Lower lobe of right lung (tissue), 2 donors: ENCODE measurements at regions not wholly inside any gene's neighbourhood (a gene's known extent, or its start where the extent isn't known, plus 50 kb on each side); places are given as distances from the start of the nearest gene placed in this dataset.

Experiments used
- ATAC-seq, 2 donors: fragments of 200-7000 bp; cut with Tn5 transposase; one replicate each; pipeline ENCODE4 v1.9.1; 2020 to 2022; ENCODE audit warnings: mild to moderate bottlenecking in 2 of 2, moderate library complexity in 2 of 2
- DNase-seq: peaks from one replicate; pipeline ENCODE4 v3.0.0-alpha.2; 2020
- H3K27ac ChIP-seq: fragments of 200-600 bp; one replicate; pipeline ENCODE4 v1.8.0; 2022
- H3K27me3 ChIP-seq: fragments of 200-600 bp; one replicate; pipeline ENCODE4 v1.8.0; 2022; ENCODE audit warnings: low read depth
- H3K36me3 ChIP-seq: fragments of 200-600 bp; one replicate; pipeline ENCODE4 v1.8.0; 2022; ENCODE audit warnings: mild to moderate bottlenecking
- H3K4me1 ChIP-seq: fragments of 200-600 bp; one replicate; pipeline ENCODE4 v1.8.0; 2022
- H3K4me3 ChIP-seq: fragments of 200-600 bp; one replicate; pipeline ENCODE4 v1.8.0; 2022; ENCODE audit warnings: mild to moderate bottlenecking
- H3K9me3 ChIP-seq: fragments of 200-600 bp; one replicate; pipeline ENCODE4 v1.8.0; 2022
- CTCF ChIP-seq: fragments of 200-600 bp; IDR thresholded peaks from one replicate; pipeline ENCODE4 v1.8.0; 2022; ENCODE audit warnings: antibody characterized with exemption, mild to moderate bottlenecking
- intact Hi-C: fragments of 100-400 bp; cut with DNase I; formaldehyde crosslinking; loops from one replicate; pipeline ENCODE4 v1.11.0; 2022
- donor health status: DM: no; HTN: yes; CAD: no; lungs with severe emphysema.

GRCh38 chr5:74321326-74321725 is 319.2 kb downstream of the ENC1 start:
- TF ChIP-seq CTCF = no peak
- Histone ChIP-seq H3K27me3 (no peaks in the 10 kb centered on the region), H3K4me1 (peaks cover under 1% of the 10 kb centered on the region), H3K36me3 (no peaks in the 10 kb centered on the region), H3K27ac (no peak overlapping the region), H3K9me3 (no peaks in the 10 kb centered on the region), H3K4me3 (no peak overlapping the region)
- intact Hi-C loops = no loop called here
- DNase-seq (no peak), ATAC-seq (no peak)

GRCh38 chr5:74320526-74320925 is 320.0 kb downstream of the ENC1 start:
- peaks cover 6% of the 10 kb centered on the region for H3K4me1 ChIP-seq
- H3K27ac ChIP-seq = no peak overlapping the region
- ATAC-seq (no peak), DNase-seq (no peak)
- TF ChIP-seq CTCF = no peak
- H3K36me3 ChIP-seq = no peaks in the 10 kb centered on the region
- intact Hi-C loops = no loop called here
- no peak overlapping the region for H3K4me3 ChIP-seq
- H3K27me3 ChIP-seq = no peaks in the 10 kb centered on the region
- H3K9me3 ChIP-seq = no peaks in the 10 kb centered on the region

GRCh38 chr5:74319076-74319475 is 321.5 kb downstream of the ENC1 start:
- ATAC-seq = no peak
- intact Hi-C loops = no loop called here

GRCh38 chr5:74316064-74316603 is 324.4 kb downstream of the ENC1 start:
- H3K27me3 ChIP-seq = no peaks in the 10 kb centered on the region
- no peak for TF ChIP-seq CTCF
- H3K4me3 ChIP-seq = no peak overlapping the region
- no peaks in the 10 kb centered on the region for H3K36me3 ChIP-seq
- H3K4me1 ChIP-seq = peaks cover 6% of the 10 kb centered on the region
- no peak overlapping the region for H3K27ac ChIP-seq
- H3K9me3 ChIP-seq = no peaks in the 10 kb centered on the region
- ATAC-seq (peak; percentile 77 to 82), DNase-seq (no peak)
- intact Hi-C loops = no loop called here

More at GRCh38 chr5:74319076-74319475, 321.5 kb downstream of the ENC1 start:
- H3K4me3 ChIP-seq = no peak overlapping the region
- no peak for DNase-seq
- H3K9me3 ChIP-seq = no peaks in the 10 kb centered on the region
- H3K27me3 ChIP-seq = no peaks in the 10 kb centered on the region
- no peaks in the 10 kb centered on the region for H3K36me3 ChIP-seq
- H3K27ac ChIP-seq = no peak overlapping the region
- peaks cover 6% of the 10 kb centered on the region for H3K4me1 ChIP-seq
- TF ChIP-seq CTCF = no peak

GRCh38 chr5:74314906-74315305 is 325.6 kb downstream of the ENC1 start:
- ATAC-seq (no peak), DNase-seq (no peak)
- H3K27me3 ChIP-seq = no peaks in the 10 kb centered on the region
- no peaks in the 10 kb centered on the region for H3K9me3 ChIP-seq
- TF ChIP-seq CTCF = no peak
- no peaks in the 10 kb centered on the region for H3K36me3 ChIP-seq
- peaks cover 6% of the 10 kb centered on the region for H3K4me1 ChIP-seq
- no peak overlapping the region for H3K27ac ChIP-seq
- H3K4me3 ChIP-seq = no peak overlapping the region
- intact Hi-C loops = no loop called here

- Histone ChIP-seq H3K36me3 (no peaks in the 10 kb centered on the region), H3K27ac (no peak overlapping the region), H3K4me3 (no peak overlapping the region), H3K9me3 (no peaks in the 10 kb centered on the region), H3K27me3 (no peaks in the 10 kb centered on the region), H3K4me1 (peaks cover 6% of the 10 kb centered on the region)
- intact Hi-C loops = no loop called here
- DNase-seq (no peak), ATAC-seq (no peak)
- no peak for TF ChIP-seq CTCF
Measured at GRCh38 chr5:74313896-74314295, 326.6 kb downstream of the ENC1 start.
